Hypothalamus (tissue), 51 donors: ENCODE measurements at regions not wholly inside any gene's neighbourhood (a gene's known extent, or its start where the extent isn't known, plus 50 kb on each side); places are given as distances from the start of the nearest gene placed in this dataset.

Source experiments
- DNase-seq, 51 donors: peaks; one replicate each; lab custom pipeline; 2025; lab: John Stamatoyannopoulos, UW

- no peak for DNase-seq
Observed at GRCh38 chrX:100512471-100512870, 72.3 kb upstream of the TNMD start.

- DNase-seq: no peak
Observed at GRCh38 chrX:100494646-100495370, 84.7 kb upstream of the PCDH19 start.

- no peak for DNase-seq
Observed at GRCh38 chrX:100491174-100491573, 81.1 kb upstream of the PCDH19 start.

- DNase-seq: no peak
Observed at GRCh38 chrX:100487795-100488194, 77.7 kb upstream of the PCDH19 start.

GRCh38 chrX:100484971-100485370, 74.9 kb upstream of the PCDH19 start:
- no peak for DNase-seq

- DNase-seq: peak in 1 of 51 donors; percentile 0
Observed at GRCh38 chrX:100479329-100479728, 69.3 kb upstream of the PCDH19 start.

- DNase-seq: no peak
Observed at GRCh38 chrX:100478714-100479306, 68.7 kb upstream of the PCDH19 start.

GRCh38 chrX:100477958-100478357, 67.9 kb upstream of the PCDH19 start:
- DNase-seq: no peak

- no peak for DNase-seq
Observed at GRCh38 chrX:100477467-100477866, 67.4 kb upstream of the PCDH19 start.
